Natural killer cell (primary cell): ENCODE measurements at regions not wholly inside any gene's neighbourhood (a gene's known extent, or its start where the extent isn't known, plus 50 kb on each side); places are given as distances from the start of the nearest gene placed in this dataset.

Source experiments
- ATAC-seq, 3 donors: fragments of 150-1000 bp in 2 of 3; fragments of 200-7000 bp in 1 of 3; cut with Tn5 transposase; 1 replicate in 1 of 3; 2 replicates in 2 of 3; pipeline ENCODE4 v1.10.0; 2021; ENCODE audit warnings: mild to moderate bottlenecking in 2 of 3, moderate library complexity in 2 of 3
- DNase-seq, 2 donors: peaks; one replicate each; pipeline versions ENCODE4 v3.0.0 to v3.0.0-alpha.2; 2013 to 2021; ENCODE audit warnings: mixed read lengths in 1 of 2
- H3K27ac ChIP-seq: one replicate; pipeline ENCODE4 v1.5.1; 2013; ENCODE audit warnings: mild to moderate bottlenecking, low read length
- H3K27me3 ChIP-seq: one replicate; pipeline ENCODE4 v1.6.1; 2013; ENCODE audit warnings: low read length; ENCODE audit not compliant: control insufficient read depth, insufficient read depth
- H3K36me3 ChIP-seq: one replicate; pipeline ENCODE4 v1.6.1; 2013; ENCODE audit warnings: low read length; ENCODE audit not compliant: control insufficient read depth, insufficient read depth
- H3K4me1 ChIP-seq: one replicate; pipeline ENCODE4 v1.6.1; 2013; ENCODE audit warnings: low read length; ENCODE audit not compliant: control insufficient read depth, insufficient read depth
- H3K4me3 ChIP-seq: one replicate; pipeline ENCODE4 v1.5.1; 2013; ENCODE audit warnings: low read length
- H3K9me3 ChIP-seq: one replicate; pipeline ENCODE4 v1.6.1; 2013; ENCODE audit warnings: low read length; ENCODE audit not compliant: control insufficient read depth, insufficient read depth
- H3K27ac Mint-ChIP-seq, 2 donors: one replicate each; pipeline ENCODE4 v1.8.0; 2022; ENCODE audit warnings: mild to moderate bottlenecking in 2 of 2, mixed read lengths in 2 of 2, moderate library complexity in 1 of 2
- H3K27me3 Mint-ChIP-seq, 2 donors: one replicate each; pipeline ENCODE4 v1.8.0; 2022; ENCODE audit warnings: low read depth in 2 of 2, mixed read lengths in 2 of 2
- H3K36me3 Mint-ChIP-seq: one replicate; pipeline ENCODE4 v1.8.0; 2022; ENCODE audit warnings: mixed read lengths
- H3K4me1 Mint-ChIP-seq, 2 donors: one replicate each; pipeline ENCODE4 v1.8.0; 2022; ENCODE audit warnings: mixed read lengths in 2 of 2
- H3K4me3 Mint-ChIP-seq: one replicate; pipeline ENCODE4 v1.8.0; 2022; ENCODE audit warnings: mild to moderate bottlenecking, moderate library complexity, mixed read lengths
- H3K9me3 Mint-ChIP-seq, 2 donors: one replicate each; pipeline ENCODE4 v1.8.0; 2022; ENCODE audit warnings: mixed read lengths in 2 of 2
- CTCF ChIP-seq: fragments of 200-600 bp; IDR thresholded peaks from one replicate; pipeline ENCODE4 v1.8.0; 2022; ENCODE audit warnings: antibody characterized with exemption
- WGBS: methylation state at CpG from one replicate; pipeline ENCODE4 v1.1.7; 2013; ENCODE audit warnings: missing lambda C conversion rate; ENCODE audit not compliant: insufficient coverage; 5-methylcytosine and 5-hydroxymethylcytosine counted together
- intact Hi-C: fragments of 100-400 bp; cut with micrococcal nuclease; formaldehyde crosslinking; loops from one replicate; pipeline ENCODE4 v1.14.2; 2022

- ATAC-seq: no peak
- TF ChIP-seq CTCF: no peak
- no peaks in the 10 kb centered on the region for H3K9me3 ChIP-seq
- Mint-ChIP-seq H3K36me3 (no peaks in the 10 kb centered on the region), H3K4me1 (no peaks in the 10 kb centered on the region), H3K9me3 (peaks cover 2 to 3% of the 10 kb centered on the region in 2 donors), H3K4me3 (no peak overlapping the region), H3K27ac (no peak overlapping the region), H3K27me3 (no peaks in the 10 kb centered on the region)
- DNase-seq: no peak
- no peaks in the 10 kb centered on the region for H3K27me3 ChIP-seq
- no peak overlapping the region for H3K4me3 ChIP-seq
- intact Hi-C loops: no loop called here
- H3K27ac ChIP-seq: no peak overlapping the region
- WGBS: 56% methylated on average over 4 of the region's 4 CpGs
- no peaks in the 10 kb centered on the region for H3K4me1 ChIP-seq
- H3K36me3 ChIP-seq: no peaks in the 10 kb centered on the region
Measured at GRCh38 chr10:105857268-105858264, 1216.5 kb downstream of the SORCS3 start.

GRCh38 chr10:105855791-105856190 lies 1214.7 kb downstream of the SORCS3 start:
- intact Hi-C loops: no loop called here
- no peaks in the 10 kb centered on the region for H3K27me3 ChIP-seq
- no peaks in the 10 kb centered on the region for H3K4me1 ChIP-seq
- no peaks in the 10 kb centered on the region for H3K36me3 ChIP-seq
- H3K9me3 ChIP-seq: no peaks in the 10 kb centered on the region
- H3K27ac ChIP-seq: no peak overlapping the region
- TF ChIP-seq CTCF: no peak
- H3K9me3 Mint-ChIP-seq: peaks cover 0 to 3% of the 10 kb centered on the region in 2 donors
- no peaks in the 10 kb centered on the region for H3K4me1 Mint-ChIP-seq
- ATAC-seq: no peak
- WGBS: 79% methylated on average over 2 of the region's 2 CpGs
- no peaks in the 10 kb centered on the region for H3K27me3 Mint-ChIP-seq
- DNase-seq: no peak
- no peak overlapping the region for H3K4me3 ChIP-seq
- H3K4me3 Mint-ChIP-seq: no peak overlapping the region
- H3K36me3 Mint-ChIP-seq: no peaks in the 10 kb centered on the region
- H3K27ac Mint-ChIP-seq: no peak overlapping the region

- H3K9me3 Mint-ChIP-seq: peaks cover 5 to 6% of the 10 kb centered on the region in 2 donors
- ATAC-seq (no peak), DNase-seq (no peak)
- no peaks in the 10 kb centered on the region for H3K27me3 Mint-ChIP-seq
- H3K27ac Mint-ChIP-seq: no peak overlapping the region
- no peaks in the 10 kb centered on the region for H3K4me1 Mint-ChIP-seq
- Histone ChIP-seq H3K27me3 (no peaks in the 10 kb centered on the region), H3K36me3 (no peaks in the 10 kb centered on the region), H3K27ac (no peak overlapping the region), H3K4me3 (no peak overlapping the region), H3K9me3 (no peaks in the 10 kb centered on the region), H3K4me1 (no peaks in the 10 kb centered on the region)
- H3K4me3 Mint-ChIP-seq: no peak overlapping the region
- intact Hi-C loops: no loop called here
- WGBS: 84% methylated on average over 12 of the region's 12 CpGs
- no peaks in the 10 kb centered on the region for H3K36me3 Mint-ChIP-seq
- TF ChIP-seq CTCF: no peak
Measured at GRCh38 chr10:105844676-105845570, 1203.8 kb downstream of the SORCS3 start.
